ENCODE measurements at regions not wholly inside any gene's neighbourhood (a gene's known extent, or its start where the extent isn't known, plus 50 kb on each side); places are given as distances from the start of the nearest gene placed in this dataset.

- DNase-seq (ENCODE audit: low read depth): no peak
- no peak overlapping the region for H3K4me3 ChIP-seq (ENCODE audit: low read length)
- no peak for TF ChIP-seq CTCF (conservative IDR thresholded peaks at IDR 0.05; ENCODE audit: low read length)
Observed at GRCh38 chr11:69984457-69985261, 93.5 kb upstream of the ANO1 start.

DNA sequence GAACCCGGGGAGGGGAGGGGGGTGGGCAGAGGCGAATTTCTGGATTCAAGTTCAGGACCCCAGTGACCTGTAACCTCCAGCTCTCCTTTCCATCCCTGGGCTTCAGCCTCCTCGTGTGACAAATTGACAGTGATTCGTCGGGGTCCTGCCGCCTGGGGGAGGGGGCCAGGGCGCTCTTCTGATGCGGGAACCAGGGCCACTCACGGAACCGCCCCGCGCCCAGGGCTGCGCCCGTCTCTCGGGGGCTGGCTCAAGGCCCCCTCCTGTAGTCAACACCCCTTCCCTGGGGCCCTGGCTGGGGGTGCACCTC lies 92.8 kb upstream of the ANO1 start:
- TF ChIP-seq CTCF (conservative IDR thresholded peaks at IDR 0.05; ENCODE audit: low read length): no peak
- no peak overlapping the region for H3K4me3 ChIP-seq (ENCODE audit: low read length)
- no peak for DNase-seq (ENCODE audit: low read depth)

GRCh38 chr11:69985641-69986439 lies 92.3 kb upstream of the ANO1 start:
- TF ChIP-seq CTCF (conservative IDR thresholded peaks at IDR 0.05; ENCODE audit: low read length): no peak
- no peak overlapping the region for H3K4me3 ChIP-seq (ENCODE audit: low read length)
- no peak for DNase-seq (ENCODE audit: low read depth)

DNA sequence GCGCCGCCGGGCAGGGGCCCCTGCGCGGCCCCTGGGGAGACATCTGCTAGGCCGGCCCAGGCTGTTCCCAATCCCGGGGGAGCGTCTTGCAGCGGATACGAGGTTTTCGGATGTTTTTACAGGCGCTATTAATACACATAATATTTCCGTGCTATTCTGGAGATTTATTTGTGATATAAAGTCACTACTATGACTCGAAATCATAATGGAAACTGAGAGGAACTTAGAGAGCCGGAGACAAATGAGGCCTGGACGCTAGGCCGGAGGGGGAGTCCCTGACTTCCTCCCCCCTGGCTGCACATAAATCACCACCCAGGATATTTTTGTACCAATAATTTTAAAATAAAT lies 91.7 kb upstream of the ANO1 start:
- no peak overlapping the region for H3K4me3 ChIP-seq (ENCODE audit: low read length)
- no peak for TF ChIP-seq CTCF (conservative IDR thresholded peaks at IDR 0.05; ENCODE audit: low read length)
- no peak for DNase-seq (ENCODE audit: low read depth)

- H3K4me3 ChIP-seq (ENCODE audit: low read length): no peak overlapping the region
Observed at GRCh38 chr11:69986830-69987229, 91.3 kb upstream of the ANO1 start.

GRCh38 chr11:69992026-69992425 lies 86.1 kb upstream of the ANO1 start:
- H3K4me3 ChIP-seq (ENCODE audit: low read length): no peak overlapping the region
- no peak for TF ChIP-seq CTCF (conservative IDR thresholded peaks at IDR 0.05; ENCODE audit: low read length)
- no peak for DNase-seq (ENCODE audit: low read depth)

More at GRCh38 chr11:69986830-69987229, 91.3 kb upstream of the ANO1 start:
- DNase-seq (ENCODE audit: low read depth): no peak
- no peak for TF ChIP-seq CTCF (conservative IDR thresholded peaks at IDR 0.05; ENCODE audit: low read length)
